Astrocyte (in vitro differentiated cells and primary cell): ENCODE measurements at regions not wholly inside any gene's neighbourhood (a gene's known extent, or its start where the extent isn't known, plus 50 kb on each side); places are given as distances from the start of the nearest gene placed in this dataset.

Experiments
- DNase-seq: peaks from one replicate; pipeline ENCODE4 v3.0.0-alpha.2; 2010; ENCODE audit warnings: low read depth
- FAIRE-seq: peaks from 2 replicates; lab custom pipeline; 2011; peaks lifted over from hg19 to GRCh38; lab: Jason Lieb, UNC
- H2AFZ ChIP-seq: 2 replicates; pipeline ENCODE4 v1.6.0; 2012; ENCODE audit warnings: low read depth, low read length, inconsistent platforms
- H3K27ac ChIP-seq: 2 replicates; pipeline ENCODE4 v1.5.1; 2011; ENCODE audit warnings: low read depth, low read length, inconsistent platforms
- H3K27me3 ChIP-seq: 2 replicates; pipeline ENCODE4 v1.6.0; 2011; ENCODE audit warnings: low read length, inconsistent platforms; ENCODE audit not compliant: insufficient read depth
- H3K36me3 ChIP-seq: 2 replicates; pipeline ENCODE4 v1.5.1; 2011; ENCODE audit warnings: low read length, inconsistent platforms; ENCODE audit not compliant: insufficient read depth
- H3K4me1 ChIP-seq: 2 replicates; pipeline ENCODE4 v1.5.1; 2011; ENCODE audit warnings: low read length, inconsistent platforms; ENCODE audit not compliant: insufficient read depth
- H3K4me2 ChIP-seq: 2 replicates; pipeline ENCODE4 v1.6.0; 2012; ENCODE audit warnings: low read length, inconsistent platforms
- H3K4me3 ChIP-seq: 2 replicates; pipeline ENCODE4 v1.5.1; 2011; ENCODE audit warnings: low read depth, mild to moderate bottlenecking, low read length, inconsistent platforms; ENCODE audit not compliant: insufficient read depth
- H3K79me2 ChIP-seq: 2 replicates; pipeline ENCODE4 v1.6.0; 2012; ENCODE audit warnings: mild to moderate bottlenecking, low read length, inconsistent platforms; ENCODE audit not compliant: insufficient read depth
- H3K9ac ChIP-seq: 2 replicates; pipeline ENCODE4 v1.6.0; 2012; ENCODE audit warnings: mild to moderate bottlenecking, low read length, inconsistent platforms
- H3K9me3 ChIP-seq: 2 replicates; pipeline ENCODE4 v1.5.1; 2012; ENCODE audit warnings: low read depth, mild to moderate bottlenecking, low read length, inconsistent platforms; ENCODE audit not compliant: insufficient read depth
- H4K20me1 ChIP-seq: 2 replicates; pipeline ENCODE4 v1.6.0; 2012; ENCODE audit warnings: low read length, inconsistent platforms; ENCODE audit not compliant: insufficient read depth
- H3K27ac Mint-ChIP-seq: one replicate; pipeline ENCODE4 v1.8.0; 2021; ENCODE audit warnings: mild to moderate bottlenecking, mixed read lengths; ENCODE audit not compliant: unreplicated experiment
- H3K27me3 Mint-ChIP-seq: one replicate; pipeline ENCODE4 v1.8.0; 2021; ENCODE audit warnings: low read depth, mixed read lengths; ENCODE audit not compliant: unreplicated experiment
- H3K36me3 Mint-ChIP-seq: one replicate; pipeline ENCODE4 v1.8.0; 2021; ENCODE audit warnings: low read depth, mixed read lengths; ENCODE audit not compliant: unreplicated experiment
- H3K4me1 Mint-ChIP-seq: one replicate; pipeline ENCODE4 v1.8.0; 2021; ENCODE audit warnings: low read depth, mixed read lengths; ENCODE audit not compliant: unreplicated experiment
- H3K4me3 Mint-ChIP-seq: one replicate; pipeline ENCODE4 v1.8.0; 2021; ENCODE audit warnings: mild to moderate bottlenecking, moderate library complexity, mixed read lengths; ENCODE audit not compliant: unreplicated experiment
- H3K9me3 Mint-ChIP-seq: one replicate; pipeline ENCODE4 v1.8.0; 2021; ENCODE audit warnings: mild to moderate bottlenecking, mixed read lengths; ENCODE audit not compliant: unreplicated experiment
- CTCF ChIP-seq: IDR thresholded peaks from 2 replicates; pipeline ENCODE4 v1.5.1; 2011; ENCODE audit warnings: low read depth, mild to moderate bottlenecking, inconsistent platforms, low read length, moderate library complexity; ENCODE audit not compliant: insufficient read depth
- EZH2 ChIP-seq: IDR thresholded peaks from 2 replicates; pipeline ENCODE4 v1.6.1; 2012; ENCODE audit warnings: mild to moderate bottlenecking, low read length, inconsistent platforms; ENCODE audit not compliant: insufficient read depth

- no peak overlapping the region for H3K4me2 ChIP-seq
- FAIRE-seq (no peak), DNase-seq (no peak)
- H3K4me3 ChIP-seq, result no peak overlapping the region
- no peak overlapping the region for H3K27ac Mint-ChIP-seq
- H3K4me1 ChIP-seq, result no peaks in the 10 kb centered on the region
- H3K27me3 Mint-ChIP-seq, result peaks cover 36% of the 10 kb centered on the region
- H3K27ac ChIP-seq, result no peak overlapping the region
- H3K4me3 Mint-ChIP-seq, result no peak overlapping the region
- no peaks in the 10 kb centered on the region for H3K36me3 Mint-ChIP-seq
- no peaks in the 10 kb centered on the region for H4K20me1 ChIP-seq
- H3K9ac ChIP-seq, result no peak overlapping the region
- H3K79me2 ChIP-seq, result no peaks in the 10 kb centered on the region
- H3K9me3 Mint-ChIP-seq, result peaks cover 8% of the 10 kb centered on the region
- H3K4me1 Mint-ChIP-seq, result no peaks in the 10 kb centered on the region
- TF ChIP-seq CTCF (no peak), EZH2 (no peak)
- no peaks in the 10 kb centered on the region for H3K27me3 ChIP-seq
- H3K36me3 ChIP-seq, result no peaks in the 10 kb centered on the region
- peaks cover 4% of the 10 kb centered on the region for H3K9me3 ChIP-seq
- no peak overlapping the region for H2AFZ ChIP-seq
Observed at GRCh38 chr9:135308821-135309762, 170.5 kb upstream of the PPP1R26 start.

GRCh38 chr9:135309763-135310125 is 169.8 kb upstream of the PPP1R26 start:
- Histone ChIP-seq H3K4me3 (no peak overlapping the region), H3K9ac (no peak overlapping the region), H3K9me3 (peaks cover 4% of the 10 kb centered on the region), H3K4me1 (no peaks in the 10 kb centered on the region), H2AFZ (no peak overlapping the region), H3K27ac (no peak overlapping the region), H3K79me2 (no peaks in the 10 kb centered on the region), H3K36me3 (no peaks in the 10 kb centered on the region), H3K27me3 (no peaks in the 10 kb centered on the region), H4K20me1 (no peaks in the 10 kb centered on the region), H3K4me2 (no peak overlapping the region)
- TF ChIP-seq CTCF, result no peak
- no peak for TF ChIP-seq EZH2
- Mint-ChIP-seq H3K4me1 (no peaks in the 10 kb centered on the region), H3K4me3 (no peak overlapping the region), H3K27ac (no peak overlapping the region), H3K9me3 (peaks cover 8% of the 10 kb centered on the region), H3K27me3 (peaks cover 36% of the 10 kb centered on the region), H3K36me3 (no peaks in the 10 kb centered on the region)
- FAIRE-seq (no peak), DNase-seq (no peak)

GRCh38 chr9:135310134-135310533 is 169.4 kb upstream of the PPP1R26 start:
- H3K4me1 Mint-ChIP-seq, result no peaks in the 10 kb centered on the region
- peaks cover 8% of the 10 kb centered on the region for H3K9me3 Mint-ChIP-seq
- no peak overlapping the region for H3K27ac Mint-ChIP-seq
- Histone ChIP-seq H3K27ac (no peak overlapping the region), H3K79me2 (no peaks in the 10 kb centered on the region), H3K4me2 (no peak overlapping the region), H3K27me3 (no peaks in the 10 kb centered on the region), H2AFZ (no peak overlapping the region), H3K9ac (no peak overlapping the region), H3K4me3 (no peak overlapping the region), H3K36me3 (no peaks in the 10 kb centered on the region), H4K20me1 (no peaks in the 10 kb centered on the region), H3K9me3 (peaks cover 4% of the 10 kb centered on the region), H3K4me1 (no peaks in the 10 kb centered on the region)
- TF ChIP-seq EZH2 (no peak), CTCF (no peak)
- DNase-seq, result no peak
- no peak for FAIRE-seq
- H3K4me3 Mint-ChIP-seq, result no peak overlapping the region
- no peaks in the 10 kb centered on the region for H3K36me3 Mint-ChIP-seq
- H3K27me3 Mint-ChIP-seq, result peaks cover 39% of the 10 kb centered on the region
